Myocyte (in vitro differentiated cells): ENCODE measurements at regions not wholly inside any gene's neighbourhood (a gene's known extent, or its start where the extent isn't known, plus 50 kb on each side); places are given as distances from the start of the nearest gene placed in this dataset.

ENCODE experiments used
- DNase-seq: peaks from one replicate; pipeline ENCODE4 v3.0.0-alpha.2; 2012; ENCODE audit warnings: low read depth

GRCh38 chr2:16507655-16508489, 157.8 kb downstream of the CYRIA start:
- peak; percentile 42 for DNase-seq

GRCh38 chr2:16506366-16506765, 159.3 kb downstream of the CYRIA start:
- no peak for DNase-seq

- no peak for DNase-seq
These were observed 168.9 kb downstream of the CYRIA start for GRCh38 chr2:16496426-16497388.

GRCh38 chr2:16495509-16496208, 170.0 kb downstream of the CYRIA start:
- DNase-seq: no peak

GRCh38 chr2:16494836-16495508, 170.7 kb downstream of the CYRIA start:
- no peak for DNase-seq

GRCh38 chr2:16493788-16494187, 171.8 kb downstream of the CYRIA start:
- DNase-seq: no peak

GRCh38 chr2:16487686-16488085, 177.9 kb downstream of the CYRIA start:
- DNase-seq: peak; percentile 31

- no peak for DNase-seq
These were observed 180.4 kb downstream of the CYRIA start for GRCh38 chr2:16485251-16485650.

- no peak for DNase-seq
These were observed 183.2 kb downstream of the CYRIA start for GRCh38 chr2:16482460-16482859.

GRCh38 chr2:16481351-16481750, 184.3 kb downstream of the CYRIA start:
- no peak for DNase-seq

- DNase-seq: no peak
These were observed 185.9 kb downstream of the CYRIA start for GRCh38 chr2:16479721-16480120.

GRCh38 chr2:16478434-16479210, 187.0 kb downstream of the CYRIA start:
- DNase-seq: no peak

- no peak for DNase-seq
These were observed 188.0 kb downstream of the CYRIA start for GRCh38 chr2:16477648-16478047.

GRCh38 chr2:16476866-16477265, 188.8 kb downstream of the CYRIA start:
- no peak for DNase-seq

GRCh38 chr2:16475986-16476567, 189.6 kb downstream of the CYRIA start:
- DNase-seq: no peak

GRCh38 chr2:16475586-16475985, 190.0 kb downstream of the CYRIA start:
- no peak for DNase-seq

GRCh38 chr2:16473575-16473974, 192.1 kb downstream of the CYRIA start:
- DNase-seq: no peak

- no peak for DNase-seq
These were observed 194.6 kb downstream of the CYRIA start for GRCh38 chr2:16470936-16471490.

- DNase-seq: no peak
These were observed 198.8 kb downstream of the CYRIA start for GRCh38 chr2:16466821-16467151.
